Naive thymus-derived CD4-positive, alpha-beta T cell (primary cell): ENCODE measurements at regions not wholly inside any gene's neighbourhood (a gene's known extent, or its start where the extent isn't known, plus 50 kb on each side); places are given as distances from the start of the nearest gene placed in this dataset.

ENCODE experiments used
- ATAC-seq: fragments of 150-1000 bp; cut with Tn5 transposase; 2 replicates; pipeline ENCODE4 v1.10.0; 2021; ENCODE audit warnings: mild to moderate bottlenecking, moderate library complexity
- CTCF ChIA-PET: fragments of 350-600 bp; sonication (Branson Sonifier 250); formaldehyde crosslinking; loops from one replicate; lab custom pipeline; 2021; ENCODE audit warnings: antibody characterized with exemption; lab: Charles Lee
- POLR2A ChIA-PET: fragments of 350-600 bp; sonication (Branson Sonifier 250); formaldehyde crosslinking; loops from one replicate; lab custom pipeline; 2021; ENCODE audit warnings: antibody characterized with exemption, inconsistent platforms; lab: Charles Lee
- DNase-seq, 9 donors: peaks; one replicate each; pipeline versions ENCODE4 v3.0.0 to v3.0.0-alpha.2; 2020 to 2022; ENCODE audit warnings: mixed read lengths in 1 of 9
- H3K27ac ChIP-seq: one replicate; pipeline ENCODE4 v1.7.0; 2013; ENCODE audit warnings: mild to moderate bottlenecking, low read depth, low read length, moderate library complexity
- H3K27me3 ChIP-seq, 2 donors: one replicate each; pipeline ENCODE4 v1.7.0; 2013; ENCODE audit warnings: low read length in 2 of 2, mild to moderate bottlenecking in 2 of 2, moderate library complexity in 2 of 2; ENCODE audit not compliant: control insufficient read depth in 2 of 2, insufficient read depth in 2 of 2
- H3K36me3 ChIP-seq, 3 experiments: 1 replicate in 2 of 3; 2 replicates in 1 of 3; pipeline ENCODE4 v1.7.0; 2013; ENCODE audit warnings: low read length in 3 of 3, mild to moderate bottlenecking in 3 of 3, moderate library complexity in 1 of 3; ENCODE audit not compliant: insufficient read depth in 3 of 3, control insufficient read depth in 2 of 3
- H3K4me1 ChIP-seq, 2 donors: one replicate each; pipeline ENCODE4 v1.7.0; 2013; ENCODE audit warnings: low read length in 2 of 2, mild to moderate bottlenecking in 2 of 2, moderate library complexity in 1 of 2; ENCODE audit not compliant: control insufficient read depth in 2 of 2, insufficient read depth in 2 of 2
- H3K4me3 ChIP-seq: 2 replicates; pipeline ENCODE4 v1.7.0; 2013; ENCODE audit warnings: mild to moderate bottlenecking, low read length
- H3K9me3 ChIP-seq, 3 experiments: 1 replicate in 2 of 3; 2 replicates in 1 of 3; pipeline ENCODE4 v1.7.0; 2013; ENCODE audit warnings: low read length in 3 of 3; ENCODE audit not compliant: control insufficient read depth in 2 of 3
- H3K27ac Mint-ChIP-seq, 9 donors: one replicate each; pipeline ENCODE4 v1.8.0; 2020 to 2022; ENCODE audit warnings: mixed read lengths in 9 of 9, mild to moderate bottlenecking in 8 of 9, moderate library complexity in 5 of 9, inconsistent platforms in 2 of 9
- H3K27me3 Mint-ChIP-seq, 5 donors: one replicate each; pipeline ENCODE4 v1.8.0; 2021 to 2022; ENCODE audit warnings: mixed read lengths in 5 of 5, mild to moderate bottlenecking in 1 of 5
- H3K36me3 Mint-ChIP-seq, 5 donors: one replicate each; pipeline ENCODE4 v1.8.0; 2020 to 2022; ENCODE audit warnings: mixed read lengths in 5 of 5, mild to moderate bottlenecking in 3 of 5, inconsistent platforms in 1 of 5
- H3K4me1 Mint-ChIP-seq, 7 donors: one replicate each; pipeline ENCODE4 v1.8.0; 2020 to 2022; ENCODE audit warnings: mixed read lengths in 7 of 7, mild to moderate bottlenecking in 3 of 7, inconsistent platforms in 1 of 7
- H3K4me3 Mint-ChIP-seq, 10 donors: one replicate each; pipeline ENCODE4 v1.8.0; 2020 to 2022; ENCODE audit warnings: mild to moderate bottlenecking in 10 of 10, mixed read lengths in 10 of 10, moderate library complexity in 6 of 10, inconsistent platforms in 2 of 10
- H3K9me3 Mint-ChIP-seq, 11 donors: one replicate each; pipeline ENCODE4 v1.8.0; 2020 to 2022; ENCODE audit warnings: mixed read lengths in 11 of 11, mild to moderate bottlenecking in 4 of 11, inconsistent platforms in 1 of 11, moderate library complexity in 1 of 11
- intact Hi-C, 2 donors: fragments of 100-400 bp; cut with micrococcal nuclease; formaldehyde crosslinking; loops; one replicate each; pipeline ENCODE4 v1.15.1; 2023

DNA sequence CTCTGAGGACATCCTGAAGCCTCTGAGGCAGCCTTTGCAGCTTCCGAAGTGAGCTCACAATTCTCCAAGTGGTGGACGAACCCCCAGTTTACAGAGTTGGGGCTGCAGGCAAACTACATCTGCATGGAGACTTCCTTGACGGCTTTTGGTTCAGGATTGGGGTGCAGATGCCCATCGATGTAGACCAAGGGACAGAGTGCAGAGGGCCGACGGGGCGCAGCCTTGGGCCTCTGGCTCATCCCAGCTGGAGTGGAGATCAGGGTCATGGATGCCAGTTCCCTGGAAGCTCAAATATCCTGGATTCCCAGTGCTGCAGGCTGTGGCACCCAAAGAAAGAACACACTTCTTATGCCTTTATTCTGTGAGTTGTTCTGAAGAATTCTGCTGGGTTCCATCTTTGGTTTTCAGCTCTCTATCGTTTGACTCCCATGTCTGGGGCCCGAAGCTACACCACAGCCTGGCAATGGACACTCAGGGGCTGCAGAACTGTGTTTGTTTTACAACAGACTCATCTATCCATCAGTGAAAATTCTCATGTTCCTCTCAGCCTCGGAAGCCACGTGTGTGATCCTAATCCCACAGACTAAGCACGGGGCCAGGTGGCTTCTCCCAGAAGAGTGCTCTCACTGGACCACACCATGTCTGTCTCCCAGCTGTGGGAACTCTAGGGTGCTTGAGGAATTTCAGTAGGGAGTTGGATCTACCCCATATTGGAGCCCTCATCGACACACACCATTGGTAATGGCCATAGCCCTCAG is 414.1 kb upstream of the MYT1L start:
- no peaks in the 10 kb centered on the region for H3K9me3 ChIP-seq
- no peak overlapping the region for H3K4me3 Mint-ChIP-seq
- no peak for DNase-seq
- H3K27me3 ChIP-seq: no peaks in the 10 kb centered on the region
- intact Hi-C loops: no loop called here
- peaks cover 0 to 1% (median 0%) of the 10 kb centered on the region in 5 donors for H3K36me3 Mint-ChIP-seq
- peaks cover 0 to 5% (median 0%) of the 10 kb centered on the region in 11 donors for H3K9me3 Mint-ChIP-seq
- no peaks in the 10 kb centered on the region for H3K36me3 ChIP-seq
- peaks cover 0 to 14% (median 4%) of the 10 kb centered on the region in 5 donors for H3K27me3 Mint-ChIP-seq
- H3K27ac Mint-ChIP-seq: no peak overlapping the region
- no peak overlapping the region for H3K4me3 ChIP-seq
- no peak overlapping the region for H3K27ac ChIP-seq
- CTCF ChIA-PET: interaction anchor here (0.5 kb wide), 1 partner anchor 10 kb away, joined by 3 read pairs; no protein-coding TSS in a partner anchor
- POLR2A ChIA-PET: no interaction called here
- no peaks in the 10 kb centered on the region for H3K4me1 Mint-ChIP-seq
- no peaks in the 10 kb centered on the region for H3K4me1 ChIP-seq
- no peak for ATAC-seq

GRCh38 chr2:2744107-2744506 is 413.0 kb upstream of the MYT1L start:
- intact Hi-C loops: no loop called here
- peaks cover 0 to 14% (median 4%) of the 10 kb centered on the region in 5 donors for H3K27me3 Mint-ChIP-seq
- H3K9me3 Mint-ChIP-seq: peaks cover 0 to 9% (median 0%) of the 10 kb centered on the region in 11 donors
- Histone ChIP-seq H3K27me3 (no peaks in the 10 kb centered on the region), H3K4me1 (no peaks in the 10 kb centered on the region), H3K4me3 (no peak overlapping the region), H3K9me3 (no peaks in the 10 kb centered on the region), H3K27ac (no peak overlapping the region), H3K36me3 (no peaks in the 10 kb centered on the region)
- H3K4me3 Mint-ChIP-seq: no peak overlapping the region
- H3K27ac Mint-ChIP-seq: no peak overlapping the region
- H3K36me3 Mint-ChIP-seq: peaks cover 0 to 4% (median 0%) of the 10 kb centered on the region in 5 donors
- ChIA-PET POLR2A (no interaction called here), CTCF (no interaction called here)
- DNase-seq: no peak
- H3K4me1 Mint-ChIP-seq: no peaks in the 10 kb centered on the region
- no peak for ATAC-seq

GRCh38 chr2:2743164-2743571 is 412.1 kb upstream of the MYT1L start:
- peaks cover 0 to 4% (median 0%) of the 10 kb centered on the region in 5 donors for H3K36me3 Mint-ChIP-seq
- H3K4me3 Mint-ChIP-seq: no peak overlapping the region
- H3K9me3 Mint-ChIP-seq: peaks cover 0 to 9% (median 0%) of the 10 kb centered on the region in 11 donors
- ChIA-PET POLR2A (no interaction called here), CTCF (no interaction called here)
- no peaks in the 10 kb centered on the region for H3K27me3 ChIP-seq
- no peaks in the 10 kb centered on the region for H3K36me3 ChIP-seq
- H3K4me1 Mint-ChIP-seq: no peaks in the 10 kb centered on the region
- H3K4me3 ChIP-seq: no peak overlapping the region
- H3K9me3 ChIP-seq: no peaks in the 10 kb centered on the region
- intact Hi-C loops: no loop called here
- H3K27ac ChIP-seq: no peak overlapping the region
- H3K4me1 ChIP-seq: no peaks in the 10 kb centered on the region
- no peak overlapping the region for H3K27ac Mint-ChIP-seq
- DNase-seq (no peak), ATAC-seq (no peak)
- H3K27me3 Mint-ChIP-seq: peaks cover 0 to 14% (median 4%) of the 10 kb centered on the region in 5 donors

- Histone ChIP-seq H3K36me3 (no peaks in the 10 kb centered on the region), H3K27ac (no peak overlapping the region), H3K4me1 (no peaks in the 10 kb centered on the region), H3K9me3 (no peaks in the 10 kb centered on the region), H3K4me3 (no peak overlapping the region), H3K27me3 (no peaks in the 10 kb centered on the region)
- Mint-ChIP-seq H3K27ac (no peak overlapping the region), H3K9me3 (peaks cover 0 to 9% (median 0%) of the 10 kb centered on the region in 11 donors), H3K27me3 (peaks cover 0 to 14% (median 4%) of the 10 kb centered on the region in 5 donors), H3K36me3 (peaks cover 0 to 4% (median 0%) of the 10 kb centered on the region in 5 donors), H3K4me1 (no peaks in the 10 kb centered on the region), H3K4me3 (no peak overlapping the region)
- DNase-seq (no peak), ATAC-seq (no peak)
- intact Hi-C loops: no loop called here
- ChIA-PET POLR2A (no interaction called here), CTCF (no interaction called here)
Observed at GRCh38 chr2:2742726-2743125, 411.7 kb upstream of the MYT1L start.

DNA sequence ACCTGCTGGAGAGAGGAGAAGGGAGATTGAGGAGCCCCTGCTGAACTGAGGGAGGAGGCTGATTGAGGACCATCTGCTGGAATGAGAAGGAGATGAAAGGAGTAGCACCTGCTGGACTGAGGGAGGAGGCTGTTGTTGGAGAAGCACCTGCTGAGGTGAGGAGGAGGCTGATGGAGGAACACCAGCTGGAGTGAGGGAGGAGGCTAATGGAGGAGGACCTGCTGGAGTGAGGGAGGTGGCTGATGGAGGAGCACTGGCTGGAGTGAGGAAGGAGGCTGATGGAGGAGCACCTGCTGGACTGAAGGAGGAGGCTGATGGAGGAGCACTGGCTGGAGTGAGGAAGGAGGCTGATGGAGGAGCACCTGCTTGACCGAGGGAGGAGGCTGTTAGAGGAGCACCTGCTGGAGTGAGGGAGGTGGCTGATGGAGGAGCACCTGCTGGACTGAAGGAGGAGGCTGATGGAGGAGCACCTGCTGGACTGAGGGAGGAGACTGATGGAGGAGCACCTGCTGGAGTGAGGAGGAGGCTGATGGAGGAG is 409.2 kb upstream of the MYT1L start:
- Mint-ChIP-seq H3K27ac (no peak overlapping the region), H3K9me3 (peaks cover 0 to 9% (median 0%) of the 10 kb centered on the region in 11 donors), H3K4me3 (no peak overlapping the region), H3K36me3 (peaks cover 0 to 4% (median 0%) of the 10 kb centered on the region in 5 donors), H3K27me3 (peaks cover 0 to 8% (median under 1%) of the 10 kb centered on the region in 5 donors), H3K4me1 (no peaks in the 10 kb centered on the region)
- ChIA-PET POLR2A (no interaction called here), CTCF (no interaction called here)
- ATAC-seq (no peak), DNase-seq (no peak)
- intact Hi-C loops: no loop called here
- H3K27me3 ChIP-seq: no peaks in the 10 kb centered on the region
- H3K9me3 ChIP-seq: no peaks in the 10 kb centered on the region
- no peaks in the 10 kb centered on the region for H3K4me1 ChIP-seq
- H3K36me3 ChIP-seq: no peaks in the 10 kb centered on the region
- H3K4me3 ChIP-seq: no peak overlapping the region
- H3K27ac ChIP-seq: no peak overlapping the region

DNA sequence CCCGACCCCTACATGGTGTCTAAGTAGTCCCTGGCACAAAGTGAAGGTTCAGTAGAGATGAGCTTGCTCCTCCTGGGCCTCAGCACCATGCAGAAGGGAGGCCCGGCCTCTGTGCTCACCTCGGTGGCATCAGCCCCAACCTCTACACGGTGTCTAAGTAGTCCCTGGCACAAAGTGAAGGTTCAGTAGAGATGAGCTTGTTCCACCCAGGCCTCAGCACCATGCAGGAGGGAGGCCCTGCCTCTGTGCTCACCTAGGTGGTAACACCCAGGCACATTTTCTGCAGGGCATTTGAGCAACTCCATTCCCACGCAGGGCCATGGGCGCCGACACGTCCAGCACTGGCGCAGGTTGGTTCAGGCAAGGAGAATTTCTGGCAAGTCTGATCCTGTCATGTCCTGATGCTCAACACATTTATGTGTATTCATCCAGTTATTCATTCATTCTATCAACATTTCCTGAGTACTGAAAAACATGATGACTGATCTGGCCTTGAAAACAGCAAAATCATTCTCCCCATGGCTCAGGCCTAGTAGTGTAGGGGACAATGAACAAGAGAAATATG is 408.2 kb upstream of the MYT1L start:
- H3K4me3 Mint-ChIP-seq: no peak overlapping the region
- H3K27ac ChIP-seq: no peak overlapping the region

More for the DNA sequence above, 408.2 kb upstream of the MYT1L start:
- H3K27me3 Mint-ChIP-seq: peaks cover 0 to 11% (median 1%) of the 10 kb centered on the region in 5 donors
- Histone ChIP-seq H3K36me3 (no peaks in the 10 kb centered on the region), H3K9me3 (no peaks in the 10 kb centered on the region), H3K27me3 (no peaks in the 10 kb centered on the region), H3K4me3 (no peak overlapping the region), H3K4me1 (no peaks in the 10 kb centered on the region)
- DNase-seq (no peak), ATAC-seq (no peak)
- intact Hi-C loops: no loop called here
- H3K4me1 Mint-ChIP-seq: no peaks in the 10 kb centered on the region
- no peak overlapping the region for H3K27ac Mint-ChIP-seq
- ChIA-PET CTCF (no interaction called here), POLR2A (no interaction called here)
- H3K36me3 Mint-ChIP-seq: peaks cover 0 to 4% (median 0%) of the 10 kb centered on the region in 5 donors
- peaks cover 0 to 9% (median 0%) of the 10 kb centered on the region in 11 donors for H3K9me3 Mint-ChIP-seq
